Upper lobe of left lung (tissue), 6 donors: ENCODE measurements at regions not wholly inside any gene's neighbourhood (a gene's known extent, or its start where the extent isn't known, plus 50 kb on each side); places are given as distances from the start of the nearest gene placed in this dataset.

ENCODE experiments used
- ATAC-seq, 2 donors: fragments of 200-7000 bp; cut with Tn5 transposase; one replicate each; pipeline ENCODE4 v1.9.1; 2022; ENCODE audit warnings: mild to moderate bottlenecking in 2 of 2, moderate library complexity in 2 of 2; ENCODE audit not compliant: low FRiP score in 2 of 2
- DNase-seq, 2 donors: peaks; one replicate each; pipeline ENCODE4 v3.0.0-alpha.2; 2019 to 2020
- H3K27ac ChIP-seq, 4 donors: fragments of 200-600 bp; sonication (generic); one replicate each; pipeline ENCODE4 v1.5.1; 2016 to 2019
- H3K27me3 ChIP-seq, 4 donors: fragments of 200-600 bp; sonication (generic); one replicate each; pipeline ENCODE4 v1.5.1; 2017 to 2019
- H3K36me3 ChIP-seq, 4 donors: fragments of 200-600 bp; sonication (generic); one replicate each; pipeline ENCODE4 v1.5.1; 2016 to 2019
- H3K4me1 ChIP-seq, 4 donors: fragments of 200-600 bp; sonication (generic); one replicate each; pipeline ENCODE4 v1.5.1; 2018 to 2019
- H3K4me3 ChIP-seq, 4 donors: fragments of 200-600 bp; sonication (generic); one replicate each; pipeline ENCODE4 v1.5.1; 2017 to 2019; ENCODE audit warnings: mild to moderate bottlenecking in 2 of 4, moderate library complexity in 1 of 4
- H3K9me3 ChIP-seq, 4 donors: fragments of 200-600 bp; sonication (generic); one replicate each; pipeline ENCODE4 v1.5.1; 2018 to 2019
- EP300 ChIP-seq, 4 donors: sonication (generic); formaldehyde crosslinking; IDR thresholded peaks; one replicate each; pipeline ENCODE4 v1.5.1; 2017; ENCODE audit warnings: antibody characterized with exemption in 4 of 4, control low read depth in 2 of 4
- POLR2A ChIP-seq, 4 donors: fragments of 450-650 bp; IDR thresholded peaks; one replicate each; pipeline ENCODE4 v1.5.1; 2016 to 2017; ENCODE audit warnings: antibody characterized with exemption in 4 of 4, mild to moderate bottlenecking in 2 of 4
- POLR2AphosphoS5 ChIP-seq, 2 donors: sonication (generic); formaldehyde crosslinking; IDR thresholded peaks; one replicate each; pipeline ENCODE4 v1.5.1; 2017; ENCODE audit warnings: antibody characterized with exemption in 2 of 2
- WGBS, 2 donors: methylation state at CpG; one replicate each; pipeline ENCODE4 v1.1.5; 2017 to 2018; 5-methylcytosine and 5-hydroxymethylcytosine counted together
- TF ChIP-seq, protein P1 (sequence below), 6 experiments: fragments of 450-650 bp in 4 of 6; fragments of 200-600 bp in 2 of 6; sonication (generic) in 2 of 6; IDR thresholded peaks; one replicate each; pipeline ENCODE4 v1.5.1; 2016 to 2019; ENCODE audit warnings: antibody characterized with exemption in 6 of 6
- donor health status: DM: no; HTN: no; CAD: no; lungs with moderate emphysema.
- donor health status: DM: no; HTN: yes; CAD: no; lungs with severe emphysema.

- DNase-seq (no peak), ATAC-seq (no peak)
- H3K27me3 ChIP-seq: no peaks in the 10 kb centered on the region
- TF ChIP-seq EP300 (IDR thresholded peaks at IDR 0.05): no peak
- TF ChIP-seq POLR2AphosphoS5 (IDR thresholded peaks at IDR 0.05): no peak
- no peak for TF ChIP-seq POLR2A (IDR thresholded peaks at IDR 0.05)
- TF ChIP-seq, protein P1, sequence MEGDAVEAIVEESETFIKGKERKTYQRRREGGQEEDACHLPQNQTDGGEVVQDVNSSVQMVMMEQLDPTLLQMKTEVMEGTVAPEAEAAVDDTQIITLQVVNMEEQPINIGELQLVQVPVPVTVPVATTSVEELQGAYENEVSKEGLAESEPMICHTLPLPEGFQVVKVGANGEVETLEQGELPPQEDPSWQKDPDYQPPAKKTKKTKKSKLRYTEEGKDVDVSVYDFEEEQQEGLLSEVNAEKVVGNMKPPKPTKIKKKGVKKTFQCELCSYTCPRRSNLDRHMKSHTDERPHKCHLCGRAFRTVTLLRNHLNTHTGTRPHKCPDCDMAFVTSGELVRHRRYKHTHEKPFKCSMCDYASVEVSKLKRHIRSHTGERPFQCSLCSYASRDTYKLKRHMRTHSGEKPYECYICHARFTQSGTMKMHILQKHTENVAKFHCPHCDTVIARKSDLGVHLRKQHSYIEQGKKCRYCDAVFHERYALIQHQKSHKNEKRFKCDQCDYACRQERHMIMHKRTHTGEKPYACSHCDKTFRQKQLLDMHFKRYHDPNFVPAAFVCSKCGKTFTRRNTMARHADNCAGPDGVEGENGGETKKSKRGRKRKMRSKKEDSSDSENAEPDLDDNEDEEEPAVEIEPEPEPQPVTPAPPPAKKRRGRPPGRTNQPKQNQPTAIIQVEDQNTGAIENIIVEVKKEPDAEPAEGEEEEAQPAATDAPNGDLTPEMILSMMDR (IDR thresholded peaks at IDR 0.05): no peak
- H3K9me3 ChIP-seq: peaks cover 0 to 23% (median 4%) of the 10 kb centered on the region in 4 donors
- H3K4me1 ChIP-seq: no peaks in the 10 kb centered on the region
- no peak overlapping the region for H3K4me3 ChIP-seq
- no peaks in the 10 kb centered on the region for H3K36me3 ChIP-seq
- WGBS, 2 donors: 91% methylated on average over 2 of the region's 2 CpGs
- no peak overlapping the region for H3K27ac ChIP-seq
Measured at GRCh38 chr10:90494183-90494582, 363.7 kb downstream of the HTR7 start.

- H3K27ac ChIP-seq: no peak overlapping the region
- 75 to 92% methylated on average over 2 of the region's 2 CpGs for WGBS, 2 donors
Measured at GRCh38 chr10:90504172-90504571, 353.7 kb downstream of the HTR7 start.

GRCh38 chr10:90526721-90527120, 331.1 kb downstream of the HTR7 start:
- no peaks in the 10 kb centered on the region for H3K9me3 ChIP-seq
- H3K27me3 ChIP-seq: no peaks in the 10 kb centered on the region
- no peak for TF ChIP-seq EP300 (IDR thresholded peaks at IDR 0.05)
- TF ChIP-seq, protein P1 (IDR thresholded peaks at IDR 0.05): no peak
- no peak for TF ChIP-seq POLR2A (IDR thresholded peaks at IDR 0.05)
- TF ChIP-seq POLR2AphosphoS5 (IDR thresholded peaks at IDR 0.05): no peak
- no peaks in the 10 kb centered on the region for H3K4me1 ChIP-seq
- no peaks in the 10 kb centered on the region for H3K36me3 ChIP-seq
- DNase-seq (no peak), ATAC-seq (no peak)
- 82 to 87% methylated on average over 1 of the region's 1 CpG for WGBS, 2 donors
- no peak overlapping the region for H3K27ac ChIP-seq
- no peak overlapping the region for H3K4me3 ChIP-seq

More at GRCh38 chr10:90504172-90504571, 353.7 kb downstream of the HTR7 start:
- TF ChIP-seq, protein P1 (IDR thresholded peaks at IDR 0.05): no peak
- no peak for TF ChIP-seq POLR2AphosphoS5 (IDR thresholded peaks at IDR 0.05)
- Histone ChIP-seq H3K4me3 (no peak overlapping the region), H3K4me1 (no peaks in the 10 kb centered on the region), H3K27me3 (no peaks in the 10 kb centered on the region), H3K9me3 (peaks cover 0 to 4% (median 0%) of the 10 kb centered on the region in 4 donors), H3K36me3 (no peaks in the 10 kb centered on the region)
- ATAC-seq: no peak
- DNase-seq: no peak

- 12 to 26% methylated on average over 3 of the region's 3 CpGs for WGBS, 2 donors
- DNase-seq: no peak
- H3K27ac ChIP-seq: no peak overlapping the region
- no peaks in the 10 kb centered on the region for H3K9me3 ChIP-seq
- TF ChIP-seq EP300 (IDR thresholded peaks at IDR 0.05) (no peak), POLR2A (IDR thresholded peaks at IDR 0.05) (no peak), POLR2AphosphoS5 (IDR thresholded peaks at IDR 0.05) (no peak)
- TF ChIP-seq, protein P1 (IDR thresholded peaks at IDR 0.05): no peak
- H3K27me3 ChIP-seq: no peaks in the 10 kb centered on the region
- H3K4me3 ChIP-seq: no peak overlapping the region
- H3K4me1 ChIP-seq: no peaks in the 10 kb centered on the region
- no peaks in the 10 kb centered on the region for H3K36me3 ChIP-seq
- ATAC-seq: no peak
Measured at GRCh38 chr10:90530521-90530920, 327.3 kb downstream of the HTR7 start.

GRCh38 chr10:90557385-90557784, 300.5 kb downstream of the HTR7 start:
- Histone ChIP-seq H3K4me1 (no peaks in the 10 kb centered on the region), H3K27ac (no peak overlapping the region), H3K27me3 (no peaks in the 10 kb centered on the region), H3K4me3 (no peak overlapping the region), H3K9me3 (peaks cover 0 to 7% (median 0%) of the 10 kb centered on the region in 4 donors), H3K36me3 (no peaks in the 10 kb centered on the region)
- TF ChIP-seq, protein P1 (IDR thresholded peaks at IDR 0.05): no peak
- TF ChIP-seq EP300 (IDR thresholded peaks at IDR 0.05) (no peak), POLR2AphosphoS5 (IDR thresholded peaks at IDR 0.05) (no peak), POLR2A (IDR thresholded peaks at IDR 0.05) (no peak)
- 89 to 94% methylated on average over 1 of the region's 1 CpG for WGBS, 2 donors
- DNase-seq (no peak), ATAC-seq (no peak)
